Keratinocyte (primary cell): ENCODE measurements at regions not wholly inside any gene's neighbourhood (a gene's known extent, or its start where the extent isn't known, plus 50 kb on each side); places are given as distances from the start of the nearest gene placed in this dataset.

Source experiments
- DNase-seq: peaks from one replicate; pipeline ENCODE4 v3.0.0-alpha.2; 2011; ENCODE audit warnings: low read depth, missing footprints, low spot score
- FAIRE-seq: peaks from 2 replicates; lab custom pipeline; 2011; peaks lifted over from hg19 to GRCh38; lab: Jason Lieb, UNC
- H2AFZ ChIP-seq: 2 replicates; pipeline ENCODE4 v1.6.0; 2012; ENCODE audit warnings: low read length, control low read depth, inconsistent platforms; ENCODE audit not compliant: control insufficient read depth
- H3K27ac ChIP-seq: 2 replicates; pipeline ENCODE4 v1.5.1; 2011; ENCODE audit warnings: low read length; ENCODE audit not compliant: control insufficient read depth, insufficient read depth
- H3K27me3 ChIP-seq: 3 replicates; pipeline ENCODE4 v1.6.0; 2011; ENCODE audit warnings: low read length; ENCODE audit not compliant: control insufficient read depth, insufficient read depth; ENCODE audit errors: extremely low read depth
- H3K36me3 ChIP-seq, 2 experiments: 2 replicates in 1 of 2; 3 replicates in 1 of 2; pipeline ENCODE4 v1.5.1; 2011; ENCODE audit warnings: low read length in 2 of 2, mild to moderate bottlenecking in 1 of 2; ENCODE audit not compliant: control insufficient read depth in 2 of 2, insufficient read depth in 2 of 2; ENCODE audit errors: extremely low read depth in 1 of 2
- H3K4me1 ChIP-seq: 3 replicates; pipeline ENCODE4 v1.5.1; 2011; ENCODE audit warnings: low read length; ENCODE audit not compliant: control insufficient read depth, insufficient read depth; ENCODE audit errors: extremely low read depth
- H3K4me2 ChIP-seq: 3 replicates; pipeline ENCODE4 v1.6.0; 2011; ENCODE audit warnings: low read depth, low read length; ENCODE audit not compliant: control insufficient read depth, insufficient read depth; ENCODE audit errors: extremely low read depth
- H3K4me3 ChIP-seq, 3 experiments: fragments of 200-600 bp in 1 of 3; sonication (generic) in 1 of 3; 2 replicates in 2 of 3; 3 replicates in 1 of 3; pipeline ENCODE4 v1.5.1; 2011 to 2016; ENCODE audit warnings: low read length in 3 of 3, mild to moderate bottlenecking in 3 of 3, control low read depth in 2 of 3, inconsistent platforms in 1 of 3, low read depth in 1 of 3, mixed read lengths in 1 of 3, mixed run types in 1 of 3, moderate library complexity in 1 of 3; ENCODE audit not compliant: control insufficient read depth in 2 of 3, insufficient read depth in 2 of 3; ENCODE audit errors: extremely low read depth in 1 of 3
- H3K79me2 ChIP-seq: 2 replicates; pipeline ENCODE4 v1.6.0; 2012; ENCODE audit warnings: low read length; ENCODE audit not compliant: control insufficient read depth, insufficient read depth
- H3K9ac ChIP-seq: 3 replicates; pipeline ENCODE4 v1.6.0; 2011; ENCODE audit warnings: low read length; ENCODE audit not compliant: control insufficient read depth, insufficient read depth; ENCODE audit errors: extremely low read depth
- H3K9me1 ChIP-seq: 3 replicates; pipeline ENCODE4 v1.6.0; 2011; ENCODE audit warnings: low read length; ENCODE audit not compliant: control insufficient read depth, insufficient read depth; ENCODE audit errors: extremely low read depth
- H3K9me3 ChIP-seq: 2 replicates; pipeline ENCODE4 v1.5.1; 2012; ENCODE audit warnings: low read depth, low read length; ENCODE audit not compliant: control insufficient read depth
- H4K20me1 ChIP-seq: 3 replicates; pipeline ENCODE4 v1.6.0; 2011; ENCODE audit warnings: low read length; ENCODE audit not compliant: control insufficient read depth, insufficient read depth; ENCODE audit errors: extremely low read depth
- EZH2 ChIP-seq: IDR thresholded peaks from one replicate; pipeline ENCODE4 v1.6.1; 2012; ENCODE audit warnings: inconsistent platforms, mild to moderate bottlenecking, low read length, moderate library complexity
- dilution Hi-C: fragments of 300-500 bp; cut with MboI; formaldehyde crosslinking; loops from one replicate; pipeline ENCODE4 v1.7.0; 2020; ENCODE audit warnings: low sequenced_read_pairs; ENCODE audit not compliant: extremely low pct_ligation_motif_present
- TF ChIP-seq, protein P1 (sequence below), 3 experiments: IDR thresholded peaks in 1 of 3; conservative IDR thresholded peaks in 1 of 3; optimal IDR thresholded peaks in 1 of 3; 2 replicates in 2 of 3; 3 replicates in 1 of 3; pipeline versions ENCODE3 to v1.5.1; 2011; ENCODE audit warnings: low read length in 3 of 3, mild to moderate bottlenecking in 3 of 3, moderate library complexity in 2 of 3, control low read depth in 1 of 3, inconsistent platforms in 1 of 3; ENCODE audit not compliant: insufficient read depth in 2 of 3; ENCODE audit errors: extremely low read depth in 1 of 3

GRCh38 chr3:187960820-187961219, 193.1 kb upstream of the LPP start:
- Histone ChIP-seq H3K79me2 (no peaks in the 10 kb centered on the region), H3K4me2 (no peak overlapping the region), H3K9me1 (no peaks in the 10 kb centered on the region), H3K27ac (no peak overlapping the region), H3K36me3 (no peaks in the 10 kb centered on the region), H3K4me1 (no peaks in the 10 kb centered on the region), H4K20me1 (no peaks in the 10 kb centered on the region), H3K4me3 (no peak overlapping the region), H2AFZ (no peak overlapping the region), H3K9ac (no peak overlapping the region), H3K27me3 (no peaks in the 10 kb centered on the region), H3K9me3 (no peaks in the 10 kb centered on the region)
- no peak for FAIRE-seq
- dilution Hi-C loops = no loop called here
- DNase-seq = no peak
- TF ChIP-seq, protein P1, sequence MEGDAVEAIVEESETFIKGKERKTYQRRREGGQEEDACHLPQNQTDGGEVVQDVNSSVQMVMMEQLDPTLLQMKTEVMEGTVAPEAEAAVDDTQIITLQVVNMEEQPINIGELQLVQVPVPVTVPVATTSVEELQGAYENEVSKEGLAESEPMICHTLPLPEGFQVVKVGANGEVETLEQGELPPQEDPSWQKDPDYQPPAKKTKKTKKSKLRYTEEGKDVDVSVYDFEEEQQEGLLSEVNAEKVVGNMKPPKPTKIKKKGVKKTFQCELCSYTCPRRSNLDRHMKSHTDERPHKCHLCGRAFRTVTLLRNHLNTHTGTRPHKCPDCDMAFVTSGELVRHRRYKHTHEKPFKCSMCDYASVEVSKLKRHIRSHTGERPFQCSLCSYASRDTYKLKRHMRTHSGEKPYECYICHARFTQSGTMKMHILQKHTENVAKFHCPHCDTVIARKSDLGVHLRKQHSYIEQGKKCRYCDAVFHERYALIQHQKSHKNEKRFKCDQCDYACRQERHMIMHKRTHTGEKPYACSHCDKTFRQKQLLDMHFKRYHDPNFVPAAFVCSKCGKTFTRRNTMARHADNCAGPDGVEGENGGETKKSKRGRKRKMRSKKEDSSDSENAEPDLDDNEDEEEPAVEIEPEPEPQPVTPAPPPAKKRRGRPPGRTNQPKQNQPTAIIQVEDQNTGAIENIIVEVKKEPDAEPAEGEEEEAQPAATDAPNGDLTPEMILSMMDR (optimal IDR thresholded peaks at IDR 0.05 in 1 of 3, IDR thresholded peaks at IDR 0.05 in 1 of 3, conservative IDR thresholded peaks at IDR 0.05 in 1 of 3; ENCODE audit: extremely low read depth in 1 of 3, insufficient read depth in 2 of 3, low read length in 3 of 3) = no peak
- TF ChIP-seq EZH2 = no peak

DNA sequence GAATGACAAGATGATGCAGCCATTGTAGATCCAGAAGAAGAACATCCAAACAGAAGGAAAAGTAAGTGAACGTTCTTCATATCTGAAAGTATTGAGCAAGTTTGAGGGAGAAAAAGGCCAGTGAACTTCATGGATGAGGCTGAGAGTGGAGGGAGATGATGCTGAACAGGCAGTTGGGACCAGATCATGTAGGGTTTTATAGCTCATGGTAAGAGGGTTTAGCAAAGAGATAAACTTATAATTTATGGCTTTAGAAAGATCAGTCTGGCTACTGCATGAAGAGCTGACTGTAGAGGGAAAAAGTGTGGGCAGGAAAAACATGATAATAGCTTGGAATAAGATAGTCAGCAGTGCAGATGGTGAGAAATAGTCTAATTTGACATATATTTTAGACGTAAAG, 192.6 kb upstream of the LPP start:
- H3K9me3 ChIP-seq = no peaks in the 10 kb centered on the region
- DNase-seq (no peak), FAIRE-seq (no peak)
- H3K27ac ChIP-seq = no peak overlapping the region
- H3K4me1 ChIP-seq = peaks cover 3% of the 10 kb centered on the region
- no peaks in the 10 kb centered on the region for H3K36me3 ChIP-seq
- dilution Hi-C loops = no loop called here
- H3K9ac ChIP-seq = no peak overlapping the region
- H3K4me3 ChIP-seq = no peak overlapping the region
- no peaks in the 10 kb centered on the region for H3K9me1 ChIP-seq
- no peaks in the 10 kb centered on the region for H4K20me1 ChIP-seq
- no peak overlapping the region for H3K4me2 ChIP-seq
- H3K27me3 ChIP-seq = no peaks in the 10 kb centered on the region
- no peaks in the 10 kb centered on the region for H3K79me2 ChIP-seq
- no peak overlapping the region for H2AFZ ChIP-seq
- TF ChIP-seq, protein P1 (optimal IDR thresholded peaks at IDR 0.05 in 1 of 3, IDR thresholded peaks at IDR 0.05 in 1 of 3, conservative IDR thresholded peaks at IDR 0.05 in 1 of 3; ENCODE audit: extremely low read depth in 1 of 3, insufficient read depth in 2 of 3, low read length in 3 of 3) = no peak
- no peak for TF ChIP-seq EZH2
